ENCODE measurements at regions not wholly inside any gene's neighbourhood (a gene's known extent, or its start where the extent isn't known, plus 50 kb on each side); places are given as distances from the start of the nearest gene placed in this dataset.

DNA sequence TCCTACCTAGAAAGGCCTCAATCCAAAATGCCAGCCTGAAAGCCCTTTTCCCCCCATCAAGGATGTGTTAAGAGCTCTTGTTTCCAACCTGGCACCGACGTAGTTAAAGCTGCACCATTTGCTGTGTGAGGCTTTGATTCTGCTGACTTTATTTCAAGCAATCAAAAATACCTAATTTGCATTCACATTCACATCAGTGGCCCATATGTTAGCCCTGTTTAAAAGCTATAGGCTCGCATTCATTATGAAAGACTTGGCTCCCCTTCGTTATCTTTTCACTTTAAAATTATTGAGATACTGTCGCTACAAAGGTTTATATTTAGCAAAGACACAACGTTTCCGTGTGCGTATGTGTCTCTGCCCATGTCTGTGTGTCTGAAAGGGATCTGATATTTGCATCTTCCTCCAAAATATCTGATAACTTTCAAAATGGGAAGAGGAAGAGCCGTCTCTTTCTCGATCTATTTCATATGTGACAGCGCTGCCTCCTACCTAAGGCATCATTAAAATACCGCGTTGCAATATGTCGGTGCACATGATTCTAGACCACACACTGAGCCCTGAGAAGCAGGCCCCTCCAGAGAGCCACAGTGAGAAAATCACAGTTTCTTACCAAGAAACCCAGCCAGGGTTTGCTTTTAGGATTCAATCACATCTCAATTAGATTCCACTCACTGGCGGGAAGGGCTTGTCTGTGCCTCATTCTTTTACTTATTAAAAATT, 57.1 kb upstream of the ITPRID1 start:
- no peak for DNase-seq

DNA sequence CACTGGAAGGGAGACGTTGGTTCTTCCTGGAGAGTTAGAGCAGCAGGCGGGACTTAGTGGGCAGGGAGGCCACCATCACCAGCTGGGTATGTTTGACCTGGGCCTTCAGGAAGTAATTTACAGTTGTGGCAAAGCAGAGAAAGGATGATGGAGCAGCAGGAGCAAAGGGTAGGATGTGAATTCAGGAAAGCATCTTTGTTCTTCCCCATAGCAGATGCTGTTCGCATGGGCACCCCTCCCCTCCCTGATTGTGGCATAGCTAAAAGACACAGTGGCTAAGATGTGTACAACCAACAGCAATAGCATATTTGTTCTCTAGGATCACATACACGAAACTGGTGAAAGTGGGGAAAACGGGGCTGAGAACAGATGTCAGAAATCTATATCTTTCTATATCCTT, 56.3 kb upstream of the ITPRID1 start:
- DNase-seq: no peak

DNA sequence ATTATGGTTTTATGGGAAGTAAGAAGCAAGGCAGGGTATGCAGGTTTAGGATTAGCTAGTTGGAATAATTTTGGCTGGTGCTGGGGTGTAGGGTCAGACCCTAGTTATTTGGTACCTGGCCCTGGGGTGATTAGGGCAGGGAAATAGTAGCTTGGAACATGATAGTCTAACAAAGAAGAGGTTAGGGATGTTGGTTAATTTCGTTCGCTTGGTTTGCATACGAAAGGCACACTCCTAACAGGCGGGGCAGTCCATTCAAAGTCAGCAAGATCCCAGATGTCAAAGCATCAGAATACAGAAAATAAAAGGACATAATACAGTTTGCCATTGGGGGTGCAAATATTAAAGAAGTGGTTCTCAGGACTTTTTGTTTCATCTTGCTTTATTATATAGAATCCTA, 55.7 kb upstream of the ITPRID1 start:
- DNase-seq: no peak

DNA sequence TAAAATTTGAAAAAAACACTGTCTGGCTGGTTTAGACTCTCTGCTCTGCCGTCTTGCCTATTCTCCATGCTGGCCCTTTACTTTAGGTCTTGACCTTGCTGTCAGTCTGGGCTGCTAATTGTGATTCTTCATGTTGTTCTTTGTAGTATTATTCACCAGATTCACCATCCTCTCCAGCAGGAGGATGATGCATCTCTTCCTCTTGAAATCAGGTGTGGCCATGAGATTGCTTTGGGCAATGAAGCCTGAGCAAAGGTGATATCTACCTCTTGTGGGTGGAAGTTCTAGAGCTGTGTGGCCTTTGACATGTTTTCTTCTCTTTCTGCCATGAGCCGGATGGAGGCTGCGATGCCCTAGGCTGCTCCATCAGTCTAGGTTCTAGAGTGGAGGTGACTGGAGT, 51.3 kb upstream of the ITPRID1 start:
- DNase-seq: no peak
